Left colon (tissue), 2 donors: ENCODE measurements at regions not wholly inside any gene's neighbourhood (a gene's known extent, or its start where the extent isn't known, plus 50 kb on each side); places are given as distances from the start of the nearest gene placed in this dataset.
"Not testable (repeated sequence)": the region's sequence is repeated elsewhere in the genome, so short reads cannot be mapped to it uniquely, and the experiment has no call there.

Experiments used
- ATAC-seq: fragments of 200-7000 bp; cut with Tn5 transposase; one replicate; pipeline ENCODE4 v1.9.1; 2020; ENCODE audit warnings: mild to moderate bottlenecking, moderate library complexity
- DNase-seq, 2 donors: peaks; one replicate each; pipeline ENCODE4 v3.0.0-alpha.2; 2020
- intact Hi-C, 2 donors: fragments of 100-400 bp; cut with DNase I in 1 of 2; cut with micrococcal nuclease in 1 of 2; formaldehyde crosslinking; loops; one replicate each; pipeline versions ENCODE4 v1.11.2 to v1.14.0; 2022; cut with DNase I, micrococcal nuclease
- donor health status: DM: no; HTN: no; CAD: no.
- donor health status: DM: yes; HTN: yes; CAD: no.

DNA sequence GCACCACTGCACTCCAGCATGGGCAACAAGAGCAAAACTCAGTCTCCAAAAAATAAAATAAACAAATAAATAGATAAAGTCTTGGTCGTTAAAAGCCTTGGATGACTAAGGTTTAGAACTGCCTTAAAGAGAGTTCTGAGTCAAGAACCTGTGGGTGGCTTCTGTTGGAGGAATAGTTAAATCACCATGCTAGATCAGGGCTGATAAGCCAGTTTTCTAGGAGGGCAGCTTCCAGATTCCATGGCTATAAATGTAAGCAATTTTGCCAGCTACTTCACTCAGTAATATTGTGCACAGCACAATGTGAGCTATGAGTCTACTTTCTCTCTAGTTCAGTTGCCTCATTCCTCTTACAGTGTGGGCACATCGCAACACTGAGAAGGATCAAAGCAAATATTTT, 242.1 kb upstream of the NUDT12 start:
- intact Hi-C loops: no loop called here
- ATAC-seq (no peak), DNase-seq (no peak)

DNA sequence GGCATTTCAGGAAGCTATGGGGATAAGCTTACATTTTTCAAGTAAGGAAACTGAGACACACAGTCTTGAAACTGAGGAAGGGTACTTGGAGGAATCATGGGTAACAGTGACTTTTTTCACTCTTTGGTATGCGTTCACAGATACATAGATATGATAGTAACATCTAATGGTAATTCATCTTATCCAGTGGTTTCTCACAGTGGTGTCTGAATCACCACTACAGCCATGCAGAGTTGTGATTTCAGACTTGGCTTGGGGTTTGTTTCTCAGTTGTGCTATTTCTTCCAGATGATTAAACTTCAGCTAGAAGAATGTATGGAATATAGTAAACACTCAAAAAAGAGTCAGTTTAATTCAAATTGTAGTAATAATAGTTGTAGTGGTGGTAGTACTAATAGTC, 239.1 kb upstream of the NUDT12 start:
- intact Hi-C loops: no loop called here
- ATAC-seq: no peak
- DNase-seq: no peak

DNA sequence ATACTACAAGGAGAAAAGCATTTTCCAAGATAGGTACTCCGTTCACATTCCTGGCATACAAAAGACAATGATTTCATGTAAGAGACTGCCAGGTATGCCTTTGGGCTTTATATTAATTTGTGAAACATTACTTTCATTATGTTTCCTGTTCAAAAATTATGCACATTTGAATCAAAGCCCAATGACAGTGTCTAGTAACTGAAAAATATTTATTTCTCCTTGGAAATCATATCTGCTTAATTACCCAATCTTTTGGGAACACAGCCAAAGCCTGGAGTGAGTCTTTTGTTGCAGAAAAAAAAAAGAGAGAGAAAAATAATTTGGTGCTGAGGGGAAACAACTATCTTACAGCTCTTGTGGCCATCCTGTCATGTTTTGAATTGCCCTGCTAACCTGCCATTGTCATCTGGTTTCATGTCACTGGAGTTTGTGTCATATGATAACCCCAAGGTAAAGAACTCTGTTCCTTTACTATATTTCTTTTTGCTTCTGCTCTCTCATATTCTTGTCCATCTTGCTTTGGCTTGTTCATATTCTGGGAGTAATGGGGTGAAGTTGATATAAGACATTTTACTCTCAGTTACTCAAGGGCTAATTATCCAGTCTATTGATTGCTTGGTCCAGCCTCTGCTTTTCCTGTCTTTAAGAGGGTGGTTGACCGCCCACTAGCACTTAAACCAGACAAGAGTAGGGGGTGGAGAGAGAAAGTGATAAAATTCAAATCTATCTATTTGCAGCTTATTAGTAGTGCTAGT, 238.3 kb upstream of the NUDT12 start:
- intact Hi-C loops: no loop called here
- ATAC-seq (no peak), DNase-seq (no peak)

DNA sequence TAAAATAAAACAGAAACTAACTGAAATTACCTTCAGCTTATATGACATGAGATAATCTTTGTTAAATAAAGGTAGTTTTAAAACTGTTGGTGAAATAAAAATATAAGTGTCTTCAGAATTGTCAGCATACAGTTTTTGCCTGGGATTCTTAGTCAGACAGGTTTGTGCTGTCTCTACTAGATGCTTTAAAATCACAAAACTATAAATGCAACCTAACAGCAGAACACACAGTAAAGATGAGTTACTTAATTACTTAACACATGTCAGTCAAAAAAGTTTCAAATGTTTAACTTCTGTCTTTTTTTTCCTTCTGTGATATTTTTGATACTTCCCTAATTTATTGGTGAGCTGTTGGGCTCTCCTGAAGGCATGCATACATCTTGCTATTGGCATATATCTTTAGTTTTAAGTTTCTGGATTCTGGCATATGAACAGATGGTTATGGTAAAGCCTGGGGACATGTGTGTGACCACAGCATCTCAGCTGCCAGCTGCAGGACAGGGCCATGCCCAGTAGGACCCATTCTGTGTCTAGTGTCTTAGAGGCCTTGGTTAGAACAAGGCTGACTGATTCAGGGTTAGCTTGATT, 231.1 kb upstream of the NUDT12 start:
- DNase-seq (no peak), ATAC-seq (no peak)
- intact Hi-C loops: no loop called here

DNA sequence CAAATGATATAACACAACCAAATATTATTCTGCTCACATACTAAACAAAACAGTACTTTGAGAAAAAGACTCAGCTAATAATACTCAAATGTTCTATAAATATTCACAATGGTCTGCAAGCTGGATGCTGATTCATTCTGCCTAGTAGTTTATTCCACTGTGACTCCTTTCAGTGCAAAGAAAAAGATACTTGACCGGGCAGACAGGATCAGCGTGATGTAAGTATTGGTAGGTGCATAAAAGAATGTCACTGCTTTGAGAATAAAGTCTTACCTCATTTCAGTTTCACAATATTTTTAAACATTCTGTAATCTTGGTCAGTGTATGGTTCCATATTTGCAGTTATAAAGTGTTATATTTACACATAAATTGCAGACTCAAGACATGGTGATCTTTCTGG, 223.0 kb upstream of the NUDT12 start:
- DNase-seq (no peak), ATAC-seq (no peak)
- intact Hi-C loops: no loop called here

DNA sequence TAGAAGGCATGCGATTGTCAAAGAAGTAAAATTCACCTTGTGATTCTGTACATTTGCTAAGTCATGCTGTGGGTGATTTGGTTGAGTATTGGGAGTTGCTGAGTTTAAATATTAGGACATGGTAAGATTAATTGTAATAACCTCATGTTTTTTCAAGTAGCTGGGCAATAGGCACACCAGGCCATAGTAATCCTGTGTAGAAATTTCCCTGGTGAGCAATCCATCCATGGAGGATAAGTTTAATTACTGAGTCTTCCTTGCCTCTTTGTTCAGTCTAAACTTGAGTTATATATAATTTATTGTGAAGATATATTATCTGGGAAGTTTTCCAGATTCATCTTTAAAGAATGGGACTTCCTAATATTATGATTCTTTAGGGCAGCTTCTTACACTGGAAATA, 221.1 kb upstream of the NUDT12 start:
- no peak for ATAC-seq
- DNase-seq: no peak
- intact Hi-C loops: no loop called here

DNA sequence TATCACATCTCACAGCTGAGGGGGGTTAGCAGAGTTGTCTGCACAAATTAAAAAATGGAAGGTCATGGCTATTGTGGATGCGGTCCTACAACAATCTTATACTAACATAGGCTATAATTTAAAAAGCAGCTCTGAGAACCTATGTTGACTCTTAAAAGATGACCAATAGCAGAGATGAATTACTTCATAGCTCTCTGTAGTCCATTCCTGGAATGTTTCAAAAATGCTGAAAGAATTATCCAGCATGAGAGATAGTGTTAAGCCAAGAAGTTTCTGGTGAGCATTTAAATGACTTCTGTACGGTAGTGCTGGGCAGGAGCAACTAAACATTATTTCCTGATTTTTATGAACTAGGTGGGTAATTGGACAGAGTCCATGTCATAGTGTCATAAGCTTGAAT, 218.2 kb upstream of the NUDT12 start:
- intact Hi-C loops: no loop called here
- DNase-seq: no peak

DNA sequence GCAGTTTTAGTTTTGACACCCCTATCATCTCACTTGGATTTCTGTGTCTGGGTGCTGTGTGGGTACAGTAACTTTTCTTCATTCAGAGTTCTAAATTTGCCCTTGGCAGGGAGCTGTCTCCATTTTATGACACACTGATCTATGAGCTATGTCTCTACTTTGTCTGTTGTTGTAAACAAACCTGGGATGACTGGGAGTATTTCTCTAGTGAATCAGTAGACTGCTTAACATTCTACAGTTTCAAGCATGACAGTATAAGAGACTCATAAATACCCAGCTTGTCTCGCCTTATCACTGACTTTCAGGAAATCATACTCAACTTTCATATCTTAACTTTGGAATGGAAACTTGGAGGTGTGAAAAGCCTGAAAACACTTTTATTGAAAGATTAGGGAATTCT, 212.1 kb upstream of the NUDT12 start:
- DNase-seq (no peak), ATAC-seq (no peak)
- intact Hi-C loops: no loop called here

More for the DNA sequence above, 218.2 kb upstream of the NUDT12 start:
- no peak for ATAC-seq

DNA sequence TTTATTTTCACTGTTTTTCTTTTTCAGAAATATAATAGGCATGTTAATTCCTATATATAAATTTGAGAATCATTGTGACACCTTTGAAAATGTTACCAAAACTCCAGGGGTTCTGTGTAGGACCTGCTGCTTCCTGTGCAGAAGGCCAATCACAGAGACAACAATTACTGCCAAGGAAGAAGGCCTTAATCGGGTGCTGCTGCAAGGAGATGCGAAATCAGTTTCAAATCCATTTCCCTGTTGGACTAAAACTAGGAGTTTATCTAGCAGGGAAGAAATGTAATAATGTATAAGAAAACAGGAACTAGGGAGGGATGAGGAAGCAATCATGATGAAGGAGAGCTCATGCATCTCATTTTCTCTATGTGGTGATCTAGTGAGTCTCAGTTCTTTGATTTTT, 209.7 kb upstream of the NUDT12 start:
- intact Hi-C loops: no loop called here
- ATAC-seq: no peak
- DNase-seq: no peak

DNA sequence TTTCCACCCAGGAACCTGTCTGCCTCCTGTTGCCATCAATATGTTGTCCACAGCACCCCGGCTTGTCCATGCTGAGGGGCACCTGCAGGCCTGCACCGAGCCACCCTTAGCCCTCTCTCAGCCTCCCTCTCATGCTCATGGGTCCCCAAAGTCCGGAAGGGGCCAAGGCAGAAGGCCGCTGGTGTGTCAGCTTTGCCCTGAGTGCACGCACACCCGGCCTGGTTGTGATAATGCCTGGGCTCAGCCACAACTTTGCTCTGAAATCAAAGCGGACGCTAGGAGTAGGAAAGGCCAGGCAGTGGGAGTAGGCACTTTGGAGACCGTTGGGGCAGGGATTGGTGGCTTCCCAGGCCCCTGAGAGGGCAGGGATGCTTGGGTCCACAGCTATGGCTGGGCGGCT, 201.8 kb upstream of the NUDT12 start:
- DNase-seq (no peak), ATAC-seq (no peak)
- intact Hi-C loops: no loop called here

DNA sequence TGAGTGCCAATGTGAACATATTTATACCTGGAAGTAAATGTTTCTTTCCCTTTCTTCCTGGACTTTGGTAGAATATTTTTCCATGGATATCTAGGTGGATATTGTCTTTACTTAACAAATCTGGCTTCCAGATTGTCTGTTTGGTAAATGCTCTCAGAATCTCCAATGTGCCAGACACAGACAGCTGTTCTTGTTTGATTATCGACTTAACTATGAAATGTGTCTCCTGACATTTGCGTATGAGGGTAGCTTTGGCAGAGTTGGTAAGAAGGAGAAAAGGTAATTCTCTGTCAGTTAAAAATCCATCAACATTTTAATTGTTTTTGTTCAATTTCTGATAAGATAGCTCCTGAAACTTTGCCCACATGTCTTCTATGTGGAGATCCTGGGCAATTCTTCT, 196.4 kb upstream of the NUDT12 start:
- ATAC-seq: no peak
- DNase-seq: no peak
- intact Hi-C loops: no loop called here

DNA sequence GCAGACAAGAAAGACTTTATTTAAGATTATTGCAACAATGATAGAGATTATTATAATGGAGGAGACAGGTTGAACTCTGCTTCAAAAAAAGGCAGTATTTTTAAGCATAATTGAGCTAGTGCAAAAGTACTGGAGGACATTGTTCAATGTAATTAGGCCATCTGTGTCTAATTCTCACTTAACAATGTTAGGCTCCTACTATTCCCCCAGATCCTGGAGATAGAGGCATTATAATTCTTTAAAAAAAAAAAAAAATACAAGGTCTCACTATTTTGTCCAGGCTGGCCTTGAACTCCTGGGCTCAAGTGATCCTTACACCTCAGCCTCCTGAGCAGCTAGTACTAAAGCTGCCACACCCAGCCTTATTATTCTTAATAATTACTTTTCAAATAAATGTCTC, 193.4 kb upstream of the NUDT12 start:
- intact Hi-C loops: no loop called here
- DNase-seq (no peak), ATAC-seq (no peak)

DNA sequence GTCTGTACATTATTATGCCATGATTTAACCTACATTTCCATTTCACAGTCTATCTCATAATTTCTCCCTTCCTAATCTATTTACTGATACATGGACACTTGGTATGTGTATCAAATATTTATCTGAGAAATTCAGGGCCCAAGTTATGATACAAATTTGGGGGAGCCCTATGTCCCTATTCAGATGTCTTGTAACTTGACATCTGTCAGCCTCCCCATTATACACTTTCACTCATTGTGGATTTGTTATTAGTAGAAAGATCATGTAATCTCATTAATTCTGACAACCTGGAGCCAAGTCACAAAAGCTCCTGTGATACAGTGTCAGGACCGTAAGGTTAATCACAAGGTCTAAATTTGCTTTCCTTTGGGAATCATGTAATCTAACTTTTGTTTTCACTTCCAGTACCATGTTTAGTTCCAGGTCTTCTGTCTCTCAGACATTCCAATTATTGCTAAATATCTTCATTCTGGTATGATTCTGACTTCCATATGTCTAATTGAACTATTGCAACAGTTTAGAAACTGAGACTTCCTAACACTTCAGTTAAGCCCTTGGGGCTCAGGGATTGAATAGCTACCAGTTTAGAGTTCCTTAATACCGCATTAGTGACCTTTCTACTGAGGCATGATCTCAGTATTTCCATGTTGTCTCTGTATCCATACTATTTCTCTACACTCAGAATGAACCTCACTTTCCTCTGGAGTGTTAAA, 182.9 kb upstream of the NUDT12 start:
- intact Hi-C loops: no loop called here

DNA sequence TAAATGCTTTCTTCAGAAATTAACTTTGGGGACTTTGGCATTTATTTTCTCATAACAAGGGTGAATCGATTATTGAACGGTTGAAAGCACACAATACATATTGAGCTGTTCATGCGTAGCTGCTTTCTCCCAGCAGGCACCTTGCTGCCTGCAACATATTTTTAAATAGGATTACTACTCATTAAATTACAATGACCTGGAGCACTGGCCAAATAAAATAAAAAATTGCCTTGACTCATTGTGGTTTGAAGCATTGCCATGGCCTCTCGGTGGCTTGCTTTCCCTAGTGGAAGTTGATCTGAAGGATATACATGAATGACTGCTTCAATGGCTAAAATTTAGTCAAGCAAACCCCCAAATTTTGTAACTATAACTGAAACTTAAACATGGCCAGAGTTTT, 181.6 kb upstream of the NUDT12 start:
- ATAC-seq (no peak), DNase-seq (no peak)
- intact Hi-C loops: no loop called here

More for the DNA sequence above, 182.9 kb upstream of the NUDT12 start:
- DNase-seq (no peak), ATAC-seq (no peak)

DNA sequence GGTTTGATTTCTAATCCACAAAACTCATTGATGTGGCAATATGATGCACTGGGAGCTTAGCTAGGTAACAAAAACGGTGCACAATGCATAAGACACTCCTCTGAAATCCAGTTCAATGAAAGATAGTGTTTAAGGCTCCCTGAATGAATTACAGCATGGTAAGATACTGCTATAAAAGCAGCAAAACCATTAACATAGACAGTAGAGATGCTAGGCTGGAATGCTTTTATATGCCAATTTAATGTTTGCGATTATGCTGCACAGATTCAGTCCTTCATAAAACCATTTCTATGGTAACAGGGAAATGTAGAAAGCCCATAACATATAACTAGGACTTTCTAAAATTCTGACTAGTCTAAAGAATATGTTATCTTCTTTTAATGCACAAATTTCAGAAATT, 180.8 kb upstream of the NUDT12 start:
- ATAC-seq: no peak
- intact Hi-C loops: no loop called here
- no peak for DNase-seq

DNA sequence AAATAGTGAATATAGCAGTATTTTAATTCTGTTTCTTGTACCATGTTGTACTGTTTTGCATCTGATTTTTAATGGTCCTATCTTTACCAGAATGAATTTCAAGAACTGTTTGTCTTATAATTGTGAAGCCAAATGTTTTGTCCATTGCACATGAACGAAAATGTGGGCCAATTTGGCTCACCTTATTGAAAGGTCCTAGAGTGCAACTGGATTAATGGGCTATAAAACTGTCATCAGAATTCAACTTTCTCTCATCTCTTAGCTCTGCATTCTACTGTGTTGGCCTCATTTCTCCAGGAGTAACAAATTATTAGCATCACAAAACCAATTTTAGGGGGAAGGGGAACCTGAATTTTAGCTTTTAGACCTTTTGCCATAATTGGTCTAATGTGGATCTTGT, 179.4 kb upstream of the NUDT12 start:
- intact Hi-C loops: no loop called here
- no peak for DNase-seq

DNA sequence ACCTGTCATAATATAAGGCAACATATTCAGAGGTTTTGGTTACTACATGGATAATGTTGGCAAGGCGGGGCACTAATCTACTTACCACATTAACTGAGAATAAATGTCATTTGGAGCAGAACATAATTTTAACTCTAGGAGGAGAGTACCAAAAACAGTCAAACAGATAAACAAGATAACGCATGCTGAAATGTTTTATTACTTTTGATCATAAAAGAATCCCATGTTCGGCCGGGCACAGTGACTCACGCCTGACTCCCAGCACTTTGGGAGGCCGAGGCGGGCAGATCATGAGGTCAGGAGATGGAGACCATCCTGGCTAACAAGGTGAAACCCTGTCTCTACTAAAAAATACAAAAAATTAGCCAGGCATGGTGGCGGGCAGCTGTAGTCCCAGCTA, 173.8 kb upstream of the NUDT12 start:
- DNase-seq, ATAC-seq, intact Hi-C loops: not testable (repeated sequence)

More for the DNA sequence above, 179.4 kb upstream of the NUDT12 start:
- no peak for ATAC-seq

DNA sequence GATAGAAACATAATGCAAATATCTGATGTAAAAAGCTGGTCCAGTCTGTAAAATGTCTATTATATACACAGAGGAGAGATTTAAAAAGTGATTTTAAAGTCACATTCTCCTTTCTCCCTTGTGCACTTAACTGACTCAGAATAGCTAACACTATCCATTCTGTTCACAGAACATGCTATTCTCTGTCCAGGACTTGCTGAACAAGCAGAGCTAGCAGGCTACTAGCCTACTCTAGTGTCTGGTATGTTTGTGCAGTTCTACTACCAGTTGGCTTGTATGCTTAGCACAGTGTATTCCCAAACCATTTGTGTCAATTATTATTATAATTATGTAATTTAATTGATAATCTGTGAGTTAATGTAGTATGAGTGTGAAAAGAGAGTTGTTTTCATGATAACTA, 161.7 kb upstream of the NUDT12 start:
- DNase-seq (no peak), ATAC-seq (no peak)
- intact Hi-C loops: no loop called here

DNA sequence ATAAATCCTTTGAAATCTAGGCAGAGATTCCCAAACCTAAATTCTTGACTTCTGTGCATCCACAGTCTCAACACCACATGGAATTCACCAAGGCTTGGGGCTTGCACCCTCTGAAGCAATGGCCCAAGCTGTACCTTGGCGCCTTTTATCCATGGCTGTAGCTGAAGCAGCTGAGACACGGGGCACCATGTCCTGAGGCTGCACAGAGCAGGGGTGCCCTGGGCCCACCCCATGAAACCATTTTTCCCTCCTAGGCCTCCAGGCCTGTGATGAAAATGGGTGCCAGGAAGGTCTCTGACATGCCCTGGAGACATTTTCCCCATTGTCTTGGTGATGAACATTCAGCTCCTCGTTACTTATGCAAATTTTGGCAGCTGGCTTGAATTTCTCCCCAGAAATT, 158.6 kb upstream of the NUDT12 start:
- intact Hi-C loops: no loop called here
- ATAC-seq (no peak), DNase-seq (no peak)

DNA sequence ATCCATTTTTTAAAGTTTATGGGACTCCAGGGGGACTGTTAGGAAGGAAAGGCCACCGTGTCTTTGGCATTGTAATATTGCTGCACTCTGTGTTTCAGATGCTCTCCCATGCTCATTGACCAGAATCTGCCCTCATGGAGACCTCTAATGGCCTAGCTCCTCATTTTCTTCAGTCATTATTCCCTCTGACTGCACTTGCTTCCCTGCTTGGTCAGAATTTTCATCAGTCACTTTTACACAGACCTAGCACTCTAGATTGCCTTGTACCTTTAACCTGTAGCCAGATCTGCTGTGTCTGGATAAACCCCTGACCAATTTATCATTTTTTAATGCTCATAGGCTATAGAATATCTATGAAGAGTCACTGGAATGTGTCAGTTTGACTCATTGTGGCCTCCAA, 155.5 kb upstream of the NUDT12 start:
- no peak for ATAC-seq
- intact Hi-C loops: no loop called here
- DNase-seq: no peak
